PC-3 (cell line): ENCODE measurements at regions not wholly inside any gene's neighbourhood (a gene's known extent, or its start where the extent isn't known, plus 50 kb on each side); places are given as distances from the start of the nearest gene placed in this dataset.

Experiments used
- ATAC-seq: fragments of 200-7000 bp; cut with Tn5 transposase; 2 replicates; pipeline ENCODE4 v1.9.1; 2020; ENCODE audit warnings: mild to moderate bottlenecking, moderate library complexity
- BruUV-seq: library from RNA; stranded (reverse); fragments of 400-500 nt; replicated peaks from 2 replicates; lab custom pipeline; 2021; lab: Mats Ljungman, UMichigan
- CTCF ChIA-PET: fragments of 300-600 bp; sonication (Branson Sonifier 250); formaldehyde crosslinking; loops from one replicate; lab custom pipeline; 2022; ENCODE audit warnings: antibody characterized with exemption; lab: Charles Lee
- POLR2A ChIA-PET: fragments of 300-600 bp; sonication (Branson Sonifier 250); formaldehyde crosslinking; loops from one replicate; lab custom pipeline; 2022; ENCODE audit warnings: antibody characterized with exemption; ENCODE audit not compliant: unreplicated experiment; lab: Charles Lee
- DNase-seq: peaks from one replicate; pipeline ENCODE4 v3.0.0-alpha.2; 2015
- H2AFZ ChIP-seq: fragments of 300-600 bp; sonication (generic); 2 replicates; pipeline ENCODE4 v1.6.0; 2016; ENCODE audit warnings: antibody characterized with exemption, low read length
- H3F3A ChIP-seq: fragments of 300-600 bp; sonication (generic); one replicate; pipeline ENCODE4 v1.6.0; 2017; ENCODE audit warnings: antibody characterized with exemption, low read length, control low read depth, mild to moderate bottlenecking; ENCODE audit not compliant: unreplicated experiment
- H3K27ac ChIP-seq: fragments of 300-600 bp; sonication (generic); 2 replicates; pipeline ENCODE4 v1.5.1; 2016; ENCODE audit warnings: mild to moderate bottlenecking, low read length
- H3K27me3 ChIP-seq: fragments of 300-600 bp; sonication (generic); 2 replicates; pipeline ENCODE4 v1.6.1; 2016; ENCODE audit warnings: low read length, mixed read lengths
- H3K36me3 ChIP-seq: fragments of 300-600 bp; sonication (generic); 2 replicates; pipeline ENCODE4 v1.6.1; 2016; ENCODE audit warnings: low read depth, mixed run types, low read length, mixed read lengths
- H3K4me1 ChIP-seq: fragments of 300-600 bp; sonication (generic); 2 replicates; pipeline ENCODE4 v1.5.1; 2016; ENCODE audit warnings: low read length; ENCODE audit not compliant: insufficient read depth
- H3K4me2 ChIP-seq: fragments of 300-600 bp; sonication (generic); 2 replicates; pipeline ENCODE4 v1.6.0; 2016; ENCODE audit warnings: low read length
- H3K4me3 ChIP-seq: fragments of 300-600 bp; sonication (generic); 2 replicates; pipeline ENCODE4 v1.5.1; 2016; ENCODE audit warnings: mild to moderate bottlenecking, low read length, mixed read lengths
- H3K79me2 ChIP-seq: fragments of 300-600 bp; sonication (generic); 2 replicates; pipeline ENCODE4 v1.6.1; 2017; ENCODE audit warnings: low read length, mixed read lengths
- H3K9ac ChIP-seq: fragments of 300-600 bp; sonication (generic); 2 replicates; pipeline ENCODE4 v1.6.0; 2016; ENCODE audit warnings: mild to moderate bottlenecking, low read length
- H3K9me2 ChIP-seq: fragments of 300-600 bp; sonication (generic); replicated peaks from 2 replicates; pipeline ENCODE4 v1.6.1; 2016; ENCODE audit warnings: mixed run types, low read length, mixed read lengths
- H3K9me3 ChIP-seq: fragments of 300-600 bp; sonication (generic); 2 replicates; pipeline ENCODE4 v1.6.1; 2016; ENCODE audit warnings: low read length, mixed read lengths
- H4K20me1 ChIP-seq: fragments of 300-600 bp; sonication (generic); 2 replicates; pipeline ENCODE4 v1.6.1; 2016; ENCODE audit warnings: low read length, mixed read lengths
- EZH2 ChIP-seq: fragments of 300-600 bp; sonication (generic); IDR thresholded peaks from one replicate; pipeline ENCODE4 v1.6.1; 2017; ENCODE audit warnings: antibody characterized with exemption, mild to moderate bottlenecking, low read length; ENCODE audit not compliant: unreplicated experiment
- EZH2phosphoT487 ChIP-seq: fragments of 300-600 bp; sonication (generic); IDR thresholded peaks from 2 replicates; pipeline ENCODE4 v1.6.1; 2018; ENCODE audit warnings: mild to moderate bottlenecking, antibody characterized with exemption, low read length, borderline replicate concordance
- intact Hi-C: fragments of 100-400 bp; cut with micrococcal nuclease; formaldehyde crosslinking; loops from 2 replicates; pipeline ENCODE4 v1.9.0; 2023
- TF ChIP-seq, protein P1 (sequence below): fragments of 300-600 bp; sonication (generic); conservative IDR thresholded peaks from 2 replicates; pipeline ENCODE4 v1.5.1; 2017; ENCODE audit warnings: antibody characterized with exemption, low read depth, mild to moderate bottlenecking, low read length

DNA sequence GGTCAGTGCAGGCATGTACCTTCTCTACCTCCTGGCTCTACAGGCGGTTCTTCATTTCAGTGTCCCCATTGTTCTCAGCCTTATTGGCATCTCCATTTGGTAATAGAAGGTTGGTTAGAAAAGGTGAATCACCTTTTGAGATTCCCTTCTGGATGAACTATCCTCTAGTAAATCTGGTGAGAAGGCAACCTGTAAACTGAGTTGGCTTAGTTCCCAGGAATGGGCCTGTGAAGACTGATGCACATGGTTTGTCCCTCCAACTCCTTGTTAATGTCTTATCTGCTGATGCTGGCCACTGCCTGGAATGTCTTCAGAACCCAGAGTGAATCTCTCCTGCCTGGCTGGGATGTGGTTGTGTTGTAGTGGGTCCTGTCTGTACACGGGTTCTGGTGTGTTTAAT is 143.4 kb upstream of the WDR1 start:
- H3K27ac ChIP-seq = no peak overlapping the region
- H3K4me2 ChIP-seq = no peak overlapping the region
- H3K9me3 ChIP-seq = no peaks in the 10 kb centered on the region
- POLR2A ChIA-PET = no interaction called here
- ATAC-seq (no peak), DNase-seq (no peak)
- no TSS peak for BruUV-seq
- no peak overlapping the region for H2AFZ ChIP-seq
- no peaks in the 10 kb centered on the region for H3K9me2 ChIP-seq
- H3K9ac ChIP-seq = no peak overlapping the region
- no peaks in the 10 kb centered on the region for H3K4me1 ChIP-seq
- intact Hi-C loops = no loop called here
- H3K36me3 ChIP-seq = no peaks in the 10 kb centered on the region
- no peaks in the 10 kb centered on the region for H4K20me1 ChIP-seq
- CTCF ChIA-PET = no interaction called here
- H3F3A ChIP-seq = no peaks in the 10 kb centered on the region
- TF ChIP-seq, protein P1, sequence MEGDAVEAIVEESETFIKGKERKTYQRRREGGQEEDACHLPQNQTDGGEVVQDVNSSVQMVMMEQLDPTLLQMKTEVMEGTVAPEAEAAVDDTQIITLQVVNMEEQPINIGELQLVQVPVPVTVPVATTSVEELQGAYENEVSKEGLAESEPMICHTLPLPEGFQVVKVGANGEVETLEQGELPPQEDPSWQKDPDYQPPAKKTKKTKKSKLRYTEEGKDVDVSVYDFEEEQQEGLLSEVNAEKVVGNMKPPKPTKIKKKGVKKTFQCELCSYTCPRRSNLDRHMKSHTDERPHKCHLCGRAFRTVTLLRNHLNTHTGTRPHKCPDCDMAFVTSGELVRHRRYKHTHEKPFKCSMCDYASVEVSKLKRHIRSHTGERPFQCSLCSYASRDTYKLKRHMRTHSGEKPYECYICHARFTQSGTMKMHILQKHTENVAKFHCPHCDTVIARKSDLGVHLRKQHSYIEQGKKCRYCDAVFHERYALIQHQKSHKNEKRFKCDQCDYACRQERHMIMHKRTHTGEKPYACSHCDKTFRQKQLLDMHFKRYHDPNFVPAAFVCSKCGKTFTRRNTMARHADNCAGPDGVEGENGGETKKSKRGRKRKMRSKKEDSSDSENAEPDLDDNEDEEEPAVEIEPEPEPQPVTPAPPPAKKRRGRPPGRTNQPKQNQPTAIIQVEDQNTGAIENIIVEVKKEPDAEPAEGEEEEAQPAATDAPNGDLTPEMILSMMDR = no peak
- TF ChIP-seq EZH2phosphoT487 (no peak), EZH2 (no peak)
- no peaks in the 10 kb centered on the region for H3K79me2 ChIP-seq
- H3K27me3 ChIP-seq = no peaks in the 10 kb centered on the region
- H3K4me3 ChIP-seq = no peak overlapping the region

DNA sequence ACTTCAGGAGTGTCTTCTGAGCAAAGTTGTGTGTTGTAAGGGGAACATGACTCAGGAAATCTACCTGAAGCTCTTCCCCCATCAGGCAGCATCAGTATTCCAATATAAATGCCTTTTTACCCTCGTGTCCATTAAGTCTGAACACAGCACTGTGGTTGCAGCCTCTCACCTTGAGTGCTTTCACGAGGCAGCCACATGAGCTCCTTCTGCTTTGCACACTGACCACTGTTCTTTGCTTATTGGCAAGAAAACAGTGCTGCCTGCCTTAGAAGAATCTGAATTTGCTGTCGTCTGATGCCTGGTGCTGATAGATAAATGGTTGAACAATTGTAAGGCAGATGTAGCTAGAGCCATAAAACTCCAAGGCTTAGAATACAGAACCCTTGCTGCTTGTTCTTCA is 139.6 kb upstream of the WDR1 start:
- ATAC-seq (no peak), DNase-seq (no peak)
- Histone ChIP-seq H3K79me2 (no peaks in the 10 kb centered on the region), H3K4me3 (no peak overlapping the region), H2AFZ (no peak overlapping the region), H3K36me3 (no peaks in the 10 kb centered on the region), H3K9me3 (no peaks in the 10 kb centered on the region), H4K20me1 (no peaks in the 10 kb centered on the region), H3F3A (no peaks in the 10 kb centered on the region), H3K4me1 (no peaks in the 10 kb centered on the region), H3K4me2 (no peak overlapping the region), H3K9me2 (no peaks in the 10 kb centered on the region), H3K9ac (no peak overlapping the region), H3K27ac (no peak overlapping the region), H3K27me3 (no peaks in the 10 kb centered on the region)
- TF ChIP-seq EZH2phosphoT487 (no peak), EZH2 (no peak)
- TF ChIP-seq, protein P1 = no peak
- no TSS peak for BruUV-seq
- intact Hi-C loops = no loop called here
- CTCF ChIA-PET = no interaction called here
- POLR2A ChIA-PET = no interaction called here

DNA sequence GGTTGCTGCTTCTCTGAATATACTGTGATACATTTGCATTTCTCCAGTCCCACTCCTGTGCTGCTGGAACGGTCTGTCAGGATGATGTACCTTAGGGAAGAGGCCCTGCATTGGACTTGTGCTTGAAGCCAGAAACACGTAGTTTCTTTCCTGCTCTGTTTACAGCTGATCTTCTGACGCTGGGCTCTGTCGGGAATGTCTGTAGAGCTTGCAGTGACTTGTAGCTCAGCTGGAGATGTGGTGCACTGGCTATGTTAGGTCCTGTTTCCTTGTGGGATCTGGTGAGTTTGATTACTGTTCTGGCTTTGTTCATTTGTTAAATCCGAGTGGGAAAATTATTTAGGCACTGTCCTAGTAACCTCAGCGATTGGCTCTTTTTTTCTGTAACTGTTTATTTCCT is 137.2 kb upstream of the WDR1 start:
- no peak overlapping the region for H3K9ac ChIP-seq
- DNase-seq (no peak), ATAC-seq (no peak)
- TF ChIP-seq, protein P1 = no peak
- TF ChIP-seq EZH2phosphoT487 (no peak), EZH2 (no peak)
- H3K9me2 ChIP-seq = no peaks in the 10 kb centered on the region
- no peak overlapping the region for H2AFZ ChIP-seq
- intact Hi-C loops = no loop called here
- H3F3A ChIP-seq = no peaks in the 10 kb centered on the region
- no peak overlapping the region for H3K27ac ChIP-seq
- no peaks in the 10 kb centered on the region for H3K9me3 ChIP-seq
- no TSS peak for BruUV-seq
- no peaks in the 10 kb centered on the region for H3K4me1 ChIP-seq
- ChIA-PET POLR2A (no interaction called here), CTCF (no interaction called here)
- no peak overlapping the region for H3K4me2 ChIP-seq
- no peaks in the 10 kb centered on the region for H4K20me1 ChIP-seq
- H3K79me2 ChIP-seq = no peaks in the 10 kb centered on the region
- H3K4me3 ChIP-seq = no peak overlapping the region
- no peaks in the 10 kb centered on the region for H3K27me3 ChIP-seq
- H3K36me3 ChIP-seq = no peaks in the 10 kb centered on the region
